ENCODE measurements at regions not wholly inside any gene's neighbourhood (a gene's known extent, or its start where the extent isn't known, plus 50 kb on each side); places are given as distances from the start of the nearest gene placed in this dataset.
A peak's percentile ranks its signal among the peaks of the same experiment; 100 is the strongest.

- Histone ChIP-seq H3K36me3 (ENCODE audit: insufficient read depth, low read length) (no peaks in the 10 kb centered on the region), H3K4me1 (ENCODE audit: control insufficient read depth, insufficient read depth, low read length) (peaks cover 14% of the 10 kb centered on the region), H3K27me3 (ENCODE audit: control insufficient read depth, insufficient read depth, low read length) (no peaks in the 10 kb centered on the region), H3K9me3 (replicated peaks; ENCODE audit: low read length) (no peaks in the 10 kb centered on the region), H3K4me3 (ENCODE audit: low read length) (no peak overlapping the region), H3K9ac (ENCODE audit: low read depth, low read length) (peak overlapping the region; percentile 11), H3K4me2 (ENCODE audit: low read length) (no peak overlapping the region)
Measured at GRCh38 chr6:139644821-139645220, 270.4 kb upstream of the CITED2 start.

GRCh38 chr6:139643986-139644385, 269.5 kb upstream of the CITED2 start:
- H3K27me3 ChIP-seq (ENCODE audit: control insufficient read depth, insufficient read depth, low read length), result no peaks in the 10 kb centered on the region
- peaks cover 14% of the 10 kb centered on the region for H3K4me1 ChIP-seq (ENCODE audit: control insufficient read depth, insufficient read depth, low read length)
- no peak overlapping the region for H3K9ac ChIP-seq (ENCODE audit: low read depth, low read length)
- H3K9me3 ChIP-seq (replicated peaks; ENCODE audit: low read length), result no peaks in the 10 kb centered on the region
- H3K36me3 ChIP-seq (ENCODE audit: insufficient read depth, low read length), result no peaks in the 10 kb centered on the region
- H3K4me3 ChIP-seq (ENCODE audit: low read length), result no peak overlapping the region
- H3K4me2 ChIP-seq (ENCODE audit: low read length), result no peak overlapping the region

- peaks cover 14% of the 10 kb centered on the region for H3K4me1 ChIP-seq (ENCODE audit: control insufficient read depth, insufficient read depth, low read length)
Measured at GRCh38 chr6:139642346-139642745, 267.9 kb upstream of the CITED2 start.

GRCh38 chr6:139641376-139641775, 266.9 kb upstream of the CITED2 start:
- H3K9me3 ChIP-seq (replicated peaks; ENCODE audit: low read length), result no peaks in the 10 kb centered on the region
- peaks cover 14% of the 10 kb centered on the region for H3K4me1 ChIP-seq (ENCODE audit: control insufficient read depth, insufficient read depth, low read length)
- no peak overlapping the region for H3K4me3 ChIP-seq (ENCODE audit: low read length)
- H3K36me3 ChIP-seq (ENCODE audit: insufficient read depth, low read length), result no peaks in the 10 kb centered on the region
- no peaks in the 10 kb centered on the region for H3K27me3 ChIP-seq (ENCODE audit: control insufficient read depth, insufficient read depth, low read length)
- no peak overlapping the region for H3K4me2 ChIP-seq (ENCODE audit: low read length)
- H3K9ac ChIP-seq (ENCODE audit: low read depth, low read length), result no peak overlapping the region

More at GRCh38 chr6:139642346-139642745, 267.9 kb upstream of the CITED2 start:
- no peak overlapping the region for H3K9ac ChIP-seq (ENCODE audit: low read depth, low read length)
- no peaks in the 10 kb centered on the region for H3K36me3 ChIP-seq (ENCODE audit: insufficient read depth, low read length)
- H3K4me3 ChIP-seq (ENCODE audit: low read length), result no peak overlapping the region
- no peaks in the 10 kb centered on the region for H3K27me3 ChIP-seq (ENCODE audit: control insufficient read depth, insufficient read depth, low read length)
- no peaks in the 10 kb centered on the region for H3K9me3 ChIP-seq (replicated peaks; ENCODE audit: low read length)
- no peak overlapping the region for H3K4me2 ChIP-seq (ENCODE audit: low read length)

GRCh38 chr6:139640921-139641320, 266.5 kb upstream of the CITED2 start:
- H3K9me3 ChIP-seq (replicated peaks; ENCODE audit: low read length), result no peaks in the 10 kb centered on the region
- peaks cover 14% of the 10 kb centered on the region for H3K4me1 ChIP-seq (ENCODE audit: control insufficient read depth, insufficient read depth, low read length)
- H3K27me3 ChIP-seq (ENCODE audit: control insufficient read depth, insufficient read depth, low read length), result no peaks in the 10 kb centered on the region
- H3K4me3 ChIP-seq (ENCODE audit: low read length), result no peak overlapping the region
- no peak overlapping the region for H3K9ac ChIP-seq (ENCODE audit: low read depth, low read length)
- H3K4me2 ChIP-seq (ENCODE audit: low read length), result no peak overlapping the region
- H3K36me3 ChIP-seq (ENCODE audit: insufficient read depth, low read length), result no peaks in the 10 kb centered on the region

- H3K4me1 ChIP-seq (ENCODE audit: control insufficient read depth, insufficient read depth, low read length), result peaks cover 11% of the 10 kb centered on the region
- no peaks in the 10 kb centered on the region for H3K27me3 ChIP-seq (ENCODE audit: control insufficient read depth, insufficient read depth, low read length)
- no peak overlapping the region for H3K4me3 ChIP-seq (ENCODE audit: low read length)
- no peak overlapping the region for H3K4me2 ChIP-seq (ENCODE audit: low read length)
- no peaks in the 10 kb centered on the region for H3K36me3 ChIP-seq (ENCODE audit: insufficient read depth, low read length)
- no peak overlapping the region for H3K9ac ChIP-seq (ENCODE audit: low read depth, low read length)
- H3K9me3 ChIP-seq (replicated peaks; ENCODE audit: low read length), result no peaks in the 10 kb centered on the region
Measured at GRCh38 chr6:139640448-139640847, 266.0 kb upstream of the CITED2 start.

- Histone ChIP-seq H3K4me3 (ENCODE audit: low read length) (no peak overlapping the region), H3K36me3 (ENCODE audit: insufficient read depth, low read length) (no peaks in the 10 kb centered on the region), H3K4me2 (ENCODE audit: low read length) (no peak overlapping the region), H3K9ac (ENCODE audit: low read depth, low read length) (no peak overlapping the region), H3K4me1 (ENCODE audit: control insufficient read depth, insufficient read depth, low read length) (peaks cover 2% of the 10 kb centered on the region), H3K9me3 (replicated peaks; ENCODE audit: low read length) (no peaks in the 10 kb centered on the region), H3K27me3 (ENCODE audit: control insufficient read depth, insufficient read depth, low read length) (no peaks in the 10 kb centered on the region)
Measured at GRCh38 chr6:139639507-139639906, 265.1 kb upstream of the CITED2 start.

- H3K9me3 ChIP-seq (replicated peaks; ENCODE audit: low read length), result no peaks in the 10 kb centered on the region
Measured at GRCh38 chr6:139638179-139638941, 263.9 kb upstream of the CITED2 start.

GRCh38 chr6:139637766-139638165, 263.3 kb upstream of the CITED2 start:
- Histone ChIP-seq H3K36me3 (ENCODE audit: insufficient read depth, low read length) (no peaks in the 10 kb centered on the region), H3K4me1 (ENCODE audit: control insufficient read depth, insufficient read depth, low read length) (no peaks in the 10 kb centered on the region), H3K27me3 (ENCODE audit: control insufficient read depth, insufficient read depth, low read length) (no peaks in the 10 kb centered on the region), H3K9me3 (replicated peaks; ENCODE audit: low read length) (no peaks in the 10 kb centered on the region), H3K9ac (ENCODE audit: low read depth, low read length) (no peak overlapping the region), H3K4me2 (ENCODE audit: low read length) (no peak overlapping the region), H3K4me3 (ENCODE audit: low read length) (no peak overlapping the region)

More at GRCh38 chr6:139638179-139638941, 263.9 kb upstream of the CITED2 start:
- Histone ChIP-seq H3K4me2 (ENCODE audit: low read length) (no peak overlapping the region), H3K27me3 (ENCODE audit: control insufficient read depth, insufficient read depth, low read length) (no peaks in the 10 kb centered on the region), H3K36me3 (ENCODE audit: insufficient read depth, low read length) (no peaks in the 10 kb centered on the region), H3K9ac (ENCODE audit: low read depth, low read length) (no peak overlapping the region), H3K4me1 (ENCODE audit: control insufficient read depth, insufficient read depth, low read length) (no peaks in the 10 kb centered on the region), H3K4me3 (ENCODE audit: low read length) (no peak overlapping the region)

GRCh38 chr6:139636391-139636790, 261.9 kb upstream of the CITED2 start:
- H3K27me3 ChIP-seq (ENCODE audit: control insufficient read depth, insufficient read depth, low read length), result no peaks in the 10 kb centered on the region
- no peaks in the 10 kb centered on the region for H3K36me3 ChIP-seq (ENCODE audit: insufficient read depth, low read length)
- no peaks in the 10 kb centered on the region for H3K4me1 ChIP-seq (ENCODE audit: control insufficient read depth, insufficient read depth, low read length)
- H3K9me3 ChIP-seq (replicated peaks; ENCODE audit: low read length), result no peaks in the 10 kb centered on the region
- no peak overlapping the region for H3K4me2 ChIP-seq (ENCODE audit: low read length)
- H3K9ac ChIP-seq (ENCODE audit: low read depth, low read length), result no peak overlapping the region
- H3K4me3 ChIP-seq (ENCODE audit: low read length), result no peak overlapping the region

GRCh38 chr6:139635401-139636130, 261.1 kb upstream of the CITED2 start:
- Histone ChIP-seq H3K27me3 (ENCODE audit: control insufficient read depth, insufficient read depth, low read length) (no peaks in the 10 kb centered on the region), H3K4me3 (ENCODE audit: low read length) (no peak overlapping the region), H3K4me1 (ENCODE audit: control insufficient read depth, insufficient read depth, low read length) (no peaks in the 10 kb centered on the region), H3K36me3 (ENCODE audit: insufficient read depth, low read length) (no peaks in the 10 kb centered on the region), H3K9ac (ENCODE audit: low read depth, low read length) (no peak overlapping the region), H3K9me3 (replicated peaks; ENCODE audit: low read length) (no peaks in the 10 kb centered on the region), H3K4me2 (ENCODE audit: low read length) (no peak overlapping the region)

- H3K36me3 ChIP-seq (ENCODE audit: insufficient read depth, low read length), result no peaks in the 10 kb centered on the region
- no peak overlapping the region for H3K9ac ChIP-seq (ENCODE audit: low read depth, low read length)
- H3K27me3 ChIP-seq (ENCODE audit: control insufficient read depth, insufficient read depth, low read length), result no peaks in the 10 kb centered on the region
- no peak overlapping the region for H3K4me2 ChIP-seq (ENCODE audit: low read length)
- no peaks in the 10 kb centered on the region for H3K4me1 ChIP-seq (ENCODE audit: control insufficient read depth, insufficient read depth, low read length)
- no peak overlapping the region for H3K4me3 ChIP-seq (ENCODE audit: low read length)
- no peaks in the 10 kb centered on the region for H3K9me3 ChIP-seq (replicated peaks; ENCODE audit: low read length)
Measured at GRCh38 chr6:139632840-139633239, 258.4 kb upstream of the CITED2 start.

All from skeletal muscle satellite cell (primary cell).